GM12872 (cell line): ENCODE measurements at regions not wholly inside any gene's neighbourhood (a gene's known extent, or its start where the extent isn't known, plus 50 kb on each side); places are given as distances from the start of the nearest gene placed in this dataset.

Experiments used
- CTCF ChIP-seq: IDR thresholded peaks from 3 replicates; pipeline ENCODE4 v1.5.1; 2011; ENCODE audit warnings: low read depth, mild to moderate bottlenecking, low read length, moderate library complexity; ENCODE audit not compliant: insufficient read depth

- no peak for TF ChIP-seq CTCF
These were observed 182.4 kb upstream of the DPH6 start for GRCh38 chr15:35728219-35728940.

- no peak for TF ChIP-seq CTCF
These were observed 190.2 kb upstream of the DPH6 start for GRCh38 chr15:35736150-35736549.

GRCh38 chr15:35737441-35737840 is 191.5 kb upstream of the DPH6 start:
- TF ChIP-seq CTCF: no peak

- no peak for TF ChIP-seq CTCF
These were observed 192.4 kb upstream of the DPH6 start for GRCh38 chr15:35738370-35738769.

GRCh38 chr15:35740761-35741160 is 194.8 kb upstream of the DPH6 start:
- no peak for TF ChIP-seq CTCF

- TF ChIP-seq CTCF: no peak
These were observed 195.4 kb upstream of the DPH6 start for GRCh38 chr15:35741395-35741794.

GRCh38 chr15:35741881-35742280 is 195.9 kb upstream of the DPH6 start:
- no peak for TF ChIP-seq CTCF
